ENCODE measurements at regions not wholly inside any gene's neighbourhood (a gene's known extent, or its start where the extent isn't known, plus 50 kb on each side); places are given as distances from the start of the nearest gene placed in this dataset.

DNA sequence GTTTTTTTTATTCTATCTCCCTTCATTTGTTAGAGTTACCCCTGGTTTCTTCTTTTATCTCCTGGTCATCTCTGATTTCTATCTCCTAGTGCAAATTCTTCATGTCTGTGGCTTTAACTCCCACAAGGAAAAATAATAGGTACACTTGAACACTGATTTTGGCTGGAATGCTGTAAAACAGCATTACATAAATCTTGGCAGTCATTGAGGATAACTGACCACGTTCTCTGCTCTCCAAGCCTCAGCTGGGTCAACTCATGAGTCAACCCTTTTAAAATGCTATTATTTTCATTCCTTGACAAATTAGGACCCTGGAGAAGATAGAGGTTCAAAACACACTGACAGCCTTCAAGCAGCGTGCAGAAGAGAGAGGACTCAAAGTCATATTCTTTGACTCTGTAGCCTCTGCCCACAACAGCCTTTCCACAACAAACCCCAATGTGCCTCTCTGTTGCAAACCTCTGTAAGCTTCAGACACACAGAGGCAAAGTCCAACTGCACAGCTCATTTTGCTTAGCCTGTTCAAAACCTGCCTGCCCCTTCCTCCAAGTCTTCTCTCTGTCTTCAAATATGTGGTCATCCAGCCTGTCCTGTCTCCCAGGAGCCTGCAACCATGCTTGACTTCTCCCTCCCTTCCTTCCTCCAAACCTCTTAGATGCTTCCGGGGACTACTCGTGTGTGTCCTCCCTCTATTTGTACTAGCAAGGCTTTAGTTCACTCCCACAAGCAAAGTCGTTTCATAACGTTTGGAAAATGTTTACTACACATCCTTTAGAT is 398.4 kb downstream of the MED10 start:
- DNase-seq, result no peak
- TF ChIP-seq POLR2AphosphoS5 (IDR thresholded peaks at IDR 0.05) (no peak), POLR2A (IDR thresholded peaks at IDR 0.05) (no peak), EP300 (IDR thresholded peaks at IDR 0.05) (no peak)
- TF ChIP-seq, protein P1, sequence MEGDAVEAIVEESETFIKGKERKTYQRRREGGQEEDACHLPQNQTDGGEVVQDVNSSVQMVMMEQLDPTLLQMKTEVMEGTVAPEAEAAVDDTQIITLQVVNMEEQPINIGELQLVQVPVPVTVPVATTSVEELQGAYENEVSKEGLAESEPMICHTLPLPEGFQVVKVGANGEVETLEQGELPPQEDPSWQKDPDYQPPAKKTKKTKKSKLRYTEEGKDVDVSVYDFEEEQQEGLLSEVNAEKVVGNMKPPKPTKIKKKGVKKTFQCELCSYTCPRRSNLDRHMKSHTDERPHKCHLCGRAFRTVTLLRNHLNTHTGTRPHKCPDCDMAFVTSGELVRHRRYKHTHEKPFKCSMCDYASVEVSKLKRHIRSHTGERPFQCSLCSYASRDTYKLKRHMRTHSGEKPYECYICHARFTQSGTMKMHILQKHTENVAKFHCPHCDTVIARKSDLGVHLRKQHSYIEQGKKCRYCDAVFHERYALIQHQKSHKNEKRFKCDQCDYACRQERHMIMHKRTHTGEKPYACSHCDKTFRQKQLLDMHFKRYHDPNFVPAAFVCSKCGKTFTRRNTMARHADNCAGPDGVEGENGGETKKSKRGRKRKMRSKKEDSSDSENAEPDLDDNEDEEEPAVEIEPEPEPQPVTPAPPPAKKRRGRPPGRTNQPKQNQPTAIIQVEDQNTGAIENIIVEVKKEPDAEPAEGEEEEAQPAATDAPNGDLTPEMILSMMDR (IDR thresholded peaks at IDR 0.05), result no peak
- Histone ChIP-seq H3K27me3 (no peaks in the 10 kb centered on the region), H3K36me3 (no peaks in the 10 kb centered on the region), H3K4me1 (no peaks in the 10 kb centered on the region), H3K9me3 (no peaks in the 10 kb centered on the region), H3K4me3 (no peak overlapping the region), H3K27ac (no peak overlapping the region)
- intact Hi-C loops (cut with DNase I), result no loop called here
- 44 to 54% methylated on average over 6 of the region's 6 CpGs for WGBS, 2 donors

DNA sequence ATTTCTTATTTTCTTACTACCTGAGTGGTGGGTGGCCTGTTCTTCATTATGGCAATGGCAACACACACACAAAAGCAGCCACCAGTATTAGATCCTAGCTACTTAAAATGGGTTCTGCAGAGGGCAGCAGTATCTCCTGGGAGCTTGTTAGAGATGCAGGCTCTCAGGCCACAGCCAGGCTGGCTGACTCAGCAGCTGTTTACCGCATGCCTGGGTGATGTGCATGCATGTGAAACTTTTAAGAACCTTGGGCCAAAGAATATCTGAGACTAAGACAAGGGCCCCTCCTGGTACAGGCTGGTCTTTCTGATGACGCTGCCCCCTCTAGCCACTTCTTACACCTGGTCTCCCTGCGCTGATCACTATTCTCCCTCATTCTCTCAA is 399.0 kb downstream of the MED10 start:
- DNase-seq, result no peak
- TF ChIP-seq POLR2AphosphoS5 (IDR thresholded peaks at IDR 0.05) (no peak), EP300 (IDR thresholded peaks at IDR 0.05) (no peak), POLR2A (IDR thresholded peaks at IDR 0.05) (no peak)
- TF ChIP-seq, protein P1 (IDR thresholded peaks at IDR 0.05), result no peak
- Histone ChIP-seq H3K36me3 (no peaks in the 10 kb centered on the region), H3K9me3 (no peaks in the 10 kb centered on the region), H3K27ac (no peak overlapping the region), H3K4me3 (no peak overlapping the region), H3K4me1 (no peaks in the 10 kb centered on the region), H3K27me3 (no peaks in the 10 kb centered on the region)
- 75 to 79% methylated on average over 3 of the region's 3 CpGs for WGBS, 2 donors
- intact Hi-C loops (cut with DNase I), result no loop called here

DNA sequence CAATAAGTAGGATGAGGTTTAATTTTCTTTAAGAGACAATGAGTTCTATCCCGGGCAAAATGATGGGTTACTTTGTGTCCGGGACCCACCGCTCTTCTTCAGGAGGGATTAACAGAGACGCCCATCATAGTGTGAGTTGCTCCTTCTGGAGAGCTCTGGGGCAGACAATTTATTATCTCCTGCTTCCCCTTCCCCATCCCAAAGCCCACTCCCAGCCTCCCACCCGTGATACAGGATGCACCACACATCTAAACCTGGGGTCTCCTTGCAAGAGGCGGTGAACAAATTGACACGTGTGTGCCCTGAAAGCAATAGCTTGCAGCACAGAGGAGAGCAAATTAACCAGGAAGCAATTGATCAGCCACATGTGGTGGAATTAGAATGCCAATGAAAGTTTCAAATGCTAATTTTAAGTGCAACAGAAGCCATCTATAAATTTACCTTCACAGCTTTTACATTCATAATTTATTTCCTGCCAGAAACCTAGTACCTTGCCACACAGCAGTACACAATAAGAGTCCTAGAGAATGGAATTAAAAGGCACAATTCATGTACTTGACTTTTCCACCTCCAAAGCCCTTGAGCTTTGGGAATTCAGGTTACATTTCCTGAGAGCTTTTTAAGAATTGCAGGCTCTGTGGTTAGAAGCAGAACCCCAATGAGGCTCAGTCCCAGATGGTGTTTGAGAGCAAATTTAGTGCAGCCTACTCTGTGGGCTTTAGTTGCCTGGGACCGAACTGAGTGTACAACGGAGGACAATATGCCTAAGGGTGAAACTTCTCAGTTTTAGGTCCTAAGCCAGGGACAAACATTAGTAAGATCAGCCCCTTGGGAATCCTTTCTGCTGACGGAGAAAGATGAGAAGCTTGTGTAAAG is 399.6 kb downstream of the MED10 start:
- Histone ChIP-seq H3K27ac (no peak overlapping the region), H3K4me3 (no peak overlapping the region), H3K4me1 (no peaks in the 10 kb centered on the region), H3K36me3 (no peaks in the 10 kb centered on the region), H3K9me3 (no peaks in the 10 kb centered on the region), H3K27me3 (no peaks in the 10 kb centered on the region)
- intact Hi-C loops (cut with DNase I), result no loop called here
- no peak for DNase-seq
- TF ChIP-seq POLR2AphosphoS5 (IDR thresholded peaks at IDR 0.05), result no peak
- WGBS, 2 donors, result 79 to 81% methylated on average over 10 of the region's 10 CpGs

DNA sequence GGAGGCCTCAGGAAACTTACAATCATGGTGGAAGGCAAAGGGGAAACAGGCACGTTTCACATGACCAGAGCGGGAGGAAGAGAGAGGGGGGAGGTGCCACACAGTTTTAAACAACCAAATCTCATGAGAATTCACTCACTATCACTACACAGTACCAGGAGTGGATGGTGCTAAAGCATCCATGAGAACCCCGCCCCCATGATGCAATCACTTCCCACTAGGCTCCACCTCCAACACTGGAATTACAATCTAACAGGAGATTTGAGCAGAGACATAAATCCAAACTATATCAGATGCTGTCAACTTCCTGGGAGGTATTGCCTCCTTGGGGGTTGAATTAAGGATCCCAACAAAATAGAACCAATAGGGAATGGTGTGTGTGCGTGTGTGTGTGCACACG is 407.1 kb downstream of the MED10 start:
- H3K27ac ChIP-seq, result no peak overlapping the region
- intact Hi-C loops (cut with DNase I), result no loop called here
- H3K9me3 ChIP-seq, result no peaks in the 10 kb centered on the region
- WGBS, 2 donors, result 77 to 86% methylated on average over 5 of the region's 5 CpGs
- H3K4me1 ChIP-seq, result no peaks in the 10 kb centered on the region
- no peaks in the 10 kb centered on the region for H3K36me3 ChIP-seq
- H3K27me3 ChIP-seq, result no peaks in the 10 kb centered on the region
- no peak overlapping the region for H3K4me3 ChIP-seq
- no peak for DNase-seq
- no peak for TF ChIP-seq POLR2AphosphoS5 (IDR thresholded peaks at IDR 0.05)
- TF ChIP-seq EP300 (IDR thresholded peaks at IDR 0.05), result no peak
- TF ChIP-seq POLR2A (IDR thresholded peaks at IDR 0.05), result no peak
- TF ChIP-seq, protein P1 (IDR thresholded peaks at IDR 0.05), result no peak

DNA sequence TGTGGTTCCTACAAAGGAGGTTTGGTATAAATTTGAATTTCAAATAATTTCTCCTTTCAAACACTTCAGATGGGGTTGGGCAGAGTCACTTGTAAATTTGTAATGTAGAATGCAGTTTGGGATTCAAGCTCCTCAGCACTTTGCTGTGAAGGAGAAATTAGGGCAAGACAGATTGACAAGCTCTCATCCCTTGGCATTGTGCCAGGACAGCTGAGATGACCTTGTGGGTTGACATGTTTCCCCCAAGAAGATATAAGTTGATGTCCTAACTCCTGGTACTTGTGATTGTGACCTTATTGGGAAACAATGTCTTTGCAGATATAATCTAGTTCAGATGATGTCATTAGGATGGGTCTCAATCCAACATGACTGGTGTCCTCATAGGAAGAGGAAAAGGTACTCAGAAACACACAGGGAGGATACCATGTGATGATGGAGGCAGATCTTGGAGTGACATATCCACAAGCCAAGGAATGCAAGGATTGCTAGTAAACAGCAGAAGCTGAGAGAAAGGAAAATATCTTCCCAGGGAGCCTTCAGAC is 408.3 kb downstream of the MED10 start:
- Histone ChIP-seq H3K4me3 (no peak overlapping the region), H3K4me1 (no peaks in the 10 kb centered on the region), H3K27me3 (no peaks in the 10 kb centered on the region), H3K9me3 (no peaks in the 10 kb centered on the region), H3K36me3 (no peaks in the 10 kb centered on the region), H3K27ac (no peak overlapping the region)
- DNase-seq, result no peak
- TF ChIP-seq EP300 (IDR thresholded peaks at IDR 0.05), result no peak
- TF ChIP-seq POLR2A (IDR thresholded peaks at IDR 0.05), result no peak
- no peak for TF ChIP-seq POLR2AphosphoS5 (IDR thresholded peaks at IDR 0.05)
- TF ChIP-seq, protein P1 (IDR thresholded peaks at IDR 0.05), result no peak
- intact Hi-C loops (cut with DNase I), result no loop called here

All from sigmoid colon (tissue), 6 donors.